Caco-2 (cell line): ENCODE measurements at regions not wholly inside any gene's neighbourhood (a gene's known extent, or its start where the extent isn't known, plus 50 kb on each side); places are given as distances from the start of the nearest gene placed in this dataset.

Experiments used
- BruUV-seq: library from RNA; stranded (reverse); fragments of 400-500 nt; replicated peaks from 2 replicates; lab custom pipeline; 2021; lab: Mats Ljungman, UMichigan
- CTCF ChIA-PET: fragments of 300-600 bp; sonication (Branson Sonifier 250); formaldehyde crosslinking; loops from one replicate; lab custom pipeline; 2022; ENCODE audit warnings: antibody characterized with exemption; lab: Charles Lee
- POLR2A ChIA-PET: fragments of 300-600 bp; sonication (Branson Sonifier 250); formaldehyde crosslinking; loops from one replicate; lab custom pipeline; 2022; ENCODE audit warnings: antibody characterized with exemption; lab: Charles Lee
- DNase-seq, 2 experiments: peaks; one replicate each; pipeline versions ENCODE4 v3.0.0 to v3.0.0-alpha.2; 2020 to 2022
- H3K27me3 ChIP-seq: replicated peaks from 2 replicates; pipeline ENCODE4 v1.6.0; 2011; ENCODE audit warnings: low read length; ENCODE audit not compliant: control insufficient read depth, insufficient read depth
- H3K36me3 ChIP-seq: 2 replicates; pipeline ENCODE4 v1.5.1; 2011; ENCODE audit warnings: low read length; ENCODE audit not compliant: control insufficient read depth, insufficient read depth
- H3K4me1 ChIP-seq: fragments of 250-450 bp; sonication (Bioruptor Pico); 2 replicates; pipeline ENCODE4 v1.5.1; 2020; ENCODE audit warnings: mild to moderate bottlenecking
- H3K4me3 ChIP-seq: 2 replicates; pipeline ENCODE4 v1.5.1; 2011; ENCODE audit warnings: low read depth, mild to moderate bottlenecking, control low read depth, low read length
- H3K9me3 ChIP-seq: fragments of 250-450 bp; sonication (Bioruptor Pico); 2 replicates; pipeline ENCODE4 v1.5.1; 2020; ENCODE audit warnings: mild to moderate bottlenecking, moderate library complexity
- H3K27ac Mint-ChIP-seq: one replicate; pipeline ENCODE4 v1.8.0; 2022; ENCODE audit warnings: mixed read lengths; ENCODE audit not compliant: unreplicated experiment
- H3K27me3 Mint-ChIP-seq: one replicate; pipeline ENCODE4 v1.8.0; 2022; ENCODE audit warnings: mixed read lengths; ENCODE audit not compliant: insufficient read depth, unreplicated experiment
- H3K36me3 Mint-ChIP-seq: one replicate; pipeline ENCODE4 v1.8.0; 2022; ENCODE audit warnings: mild to moderate bottlenecking, mixed read lengths; ENCODE audit not compliant: insufficient read depth, unreplicated experiment
- H3K4me1 Mint-ChIP-seq: one replicate; pipeline ENCODE4 v1.8.0; 2022; ENCODE audit warnings: low read depth, mixed read lengths; ENCODE audit not compliant: unreplicated experiment
- H3K4me3 Mint-ChIP-seq: one replicate; pipeline ENCODE4 v1.8.0; 2022; ENCODE audit warnings: mild to moderate bottlenecking, moderate library complexity, mixed read lengths; ENCODE audit not compliant: unreplicated experiment
- H3K9me3 Mint-ChIP-seq: one replicate; pipeline ENCODE4 v1.8.0; 2022; ENCODE audit warnings: mixed read lengths; ENCODE audit not compliant: unreplicated experiment
- intact Hi-C: fragments of 100-400 bp; cut with micrococcal nuclease; formaldehyde crosslinking; loops from one replicate; pipeline ENCODE4 v1.10.0; 2022; ENCODE audit not compliant: unreplicated experiment
- TF ChIP-seq, protein P1 (sequence below), 2 experiments: fragments of 200-600 bp in 1 of 2; IDR thresholded peaks; 1 replicate in 1 of 2; 2 replicates in 1 of 2; pipeline versions ENCODE4 v1.5.1 to v1.8.0; 2011 to 2022; ENCODE audit warnings: antibody characterized with exemption in 1 of 2, control low read depth in 1 of 2, inconsistent platforms in 1 of 2, low read depth in 1 of 2, low read length in 1 of 2, mild to moderate bottlenecking in 1 of 2, moderate library complexity in 1 of 2; ENCODE audit not compliant: insufficient read depth in 1 of 2, severe bottlenecking in 1 of 2, unreplicated experiment in 1 of 2

DNA sequence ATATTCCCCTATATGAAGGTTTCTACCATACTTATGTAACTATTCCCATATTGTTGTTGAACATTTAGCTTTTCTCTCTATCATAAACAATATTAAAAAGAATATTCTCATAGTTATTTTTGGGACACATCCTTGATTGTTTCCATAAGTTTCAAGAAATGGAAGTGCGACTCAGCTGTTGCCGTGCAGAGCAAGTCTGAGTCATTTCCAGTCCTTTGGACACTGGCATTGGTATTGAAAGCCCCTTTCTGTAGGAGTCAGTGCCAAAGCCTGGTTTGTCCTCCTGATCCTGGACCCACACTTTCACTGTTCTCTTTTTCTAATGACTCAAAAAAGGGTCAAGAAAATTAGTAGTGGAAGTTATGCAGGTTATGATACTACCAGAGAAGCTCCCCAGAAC lies 108.3 kb upstream of the DIAPH2 start:
- Histone ChIP-seq H3K36me3 (no peaks in the 10 kb centered on the region), H3K9me3 (no peaks in the 10 kb centered on the region), H3K4me1 (no peaks in the 10 kb centered on the region), H3K4me3 (no peak overlapping the region), H3K27me3 (no peaks in the 10 kb centered on the region)
- Mint-ChIP-seq H3K4me1 (no peaks in the 10 kb centered on the region), H3K27ac (no peak overlapping the region), H3K27me3 (no peaks in the 10 kb centered on the region), H3K4me3 (no peak overlapping the region), H3K9me3 (no peaks in the 10 kb centered on the region), H3K36me3 (no peaks in the 10 kb centered on the region)
- intact Hi-C loops = no loop called here
- TF ChIP-seq, protein P1, sequence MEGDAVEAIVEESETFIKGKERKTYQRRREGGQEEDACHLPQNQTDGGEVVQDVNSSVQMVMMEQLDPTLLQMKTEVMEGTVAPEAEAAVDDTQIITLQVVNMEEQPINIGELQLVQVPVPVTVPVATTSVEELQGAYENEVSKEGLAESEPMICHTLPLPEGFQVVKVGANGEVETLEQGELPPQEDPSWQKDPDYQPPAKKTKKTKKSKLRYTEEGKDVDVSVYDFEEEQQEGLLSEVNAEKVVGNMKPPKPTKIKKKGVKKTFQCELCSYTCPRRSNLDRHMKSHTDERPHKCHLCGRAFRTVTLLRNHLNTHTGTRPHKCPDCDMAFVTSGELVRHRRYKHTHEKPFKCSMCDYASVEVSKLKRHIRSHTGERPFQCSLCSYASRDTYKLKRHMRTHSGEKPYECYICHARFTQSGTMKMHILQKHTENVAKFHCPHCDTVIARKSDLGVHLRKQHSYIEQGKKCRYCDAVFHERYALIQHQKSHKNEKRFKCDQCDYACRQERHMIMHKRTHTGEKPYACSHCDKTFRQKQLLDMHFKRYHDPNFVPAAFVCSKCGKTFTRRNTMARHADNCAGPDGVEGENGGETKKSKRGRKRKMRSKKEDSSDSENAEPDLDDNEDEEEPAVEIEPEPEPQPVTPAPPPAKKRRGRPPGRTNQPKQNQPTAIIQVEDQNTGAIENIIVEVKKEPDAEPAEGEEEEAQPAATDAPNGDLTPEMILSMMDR (IDR thresholded peaks at IDR 0.05; ENCODE audit: insufficient read depth in 1 of 2, low read depth in 1 of 2, low read length in 1 of 2, severe bottlenecking in 1 of 2, unreplicated experiment in 1 of 2) = no peak
- DNase-seq = no peak
- CTCF ChIA-PET = no interaction called here
- POLR2A ChIA-PET = no interaction called here
- no TSS peak for BruUV-seq

DNA sequence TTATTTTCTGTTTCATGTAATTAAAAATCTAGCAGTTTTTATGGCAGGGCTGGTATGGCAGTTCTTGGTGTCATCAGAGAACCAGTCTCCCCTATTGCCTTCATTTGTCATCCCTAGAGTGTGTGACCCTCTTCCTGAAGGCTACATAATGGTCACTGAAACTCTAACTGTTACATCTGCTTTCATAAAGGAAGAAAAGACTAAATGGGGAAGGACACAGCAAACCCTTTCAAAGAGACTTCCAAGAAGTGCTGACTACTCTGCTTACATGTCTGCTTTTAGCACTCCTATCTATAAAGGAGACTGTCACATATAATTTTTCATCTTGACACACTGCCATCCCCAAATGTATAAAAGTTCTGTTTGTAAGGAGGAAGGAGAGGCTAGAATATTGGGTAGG lies 105.9 kb upstream of the DIAPH2 start:
- no peaks in the 10 kb centered on the region for H3K9me3 Mint-ChIP-seq
- H3K27me3 ChIP-seq = no peaks in the 10 kb centered on the region
- no peak overlapping the region for H3K4me3 ChIP-seq
- TF ChIP-seq, protein P1 (IDR thresholded peaks at IDR 0.05; ENCODE audit: insufficient read depth in 1 of 2, low read depth in 1 of 2, low read length in 1 of 2, severe bottlenecking in 1 of 2, unreplicated experiment in 1 of 2) = no peak
- no peak overlapping the region for H3K4me3 Mint-ChIP-seq
- H3K4me1 Mint-ChIP-seq = peaks cover 7% of the 10 kb centered on the region
- H3K27ac Mint-ChIP-seq = no peak overlapping the region
- intact Hi-C loops = no loop called here
- H3K9me3 ChIP-seq = no peaks in the 10 kb centered on the region
- no peaks in the 10 kb centered on the region for H3K36me3 ChIP-seq
- DNase-seq = no peak
- H3K27me3 Mint-ChIP-seq = no peaks in the 10 kb centered on the region
- H3K4me1 ChIP-seq = no peaks in the 10 kb centered on the region
- BruUV-seq = no TSS peak
- no peaks in the 10 kb centered on the region for H3K36me3 Mint-ChIP-seq
- ChIA-PET CTCF (no interaction called here), POLR2A (no interaction called here)

DNA sequence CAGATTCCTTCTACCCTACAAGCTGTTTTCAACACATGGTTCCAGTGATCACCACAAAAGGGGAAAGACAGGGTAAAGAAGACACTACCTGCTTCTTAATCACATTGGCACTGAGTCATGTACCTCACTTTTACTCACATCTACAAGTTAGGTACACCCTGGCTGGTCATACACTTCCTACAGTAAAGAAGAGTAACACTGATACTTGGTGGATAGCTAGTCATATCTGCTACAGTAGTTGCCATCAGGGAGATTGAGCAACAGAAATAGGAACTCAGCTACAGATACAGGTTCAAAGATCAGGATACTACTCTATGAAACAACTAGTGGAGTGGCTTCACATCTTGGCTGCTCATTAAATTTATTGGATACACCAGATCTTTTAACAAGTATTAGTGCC lies 105.4 kb upstream of the DIAPH2 start:
- no TSS peak for BruUV-seq
- Mint-ChIP-seq H3K4me1 (peaks cover 7% of the 10 kb centered on the region), H3K27me3 (no peaks in the 10 kb centered on the region), H3K9me3 (no peaks in the 10 kb centered on the region), H3K36me3 (no peaks in the 10 kb centered on the region), H3K4me3 (no peak overlapping the region), H3K27ac (no peak overlapping the region)
- Histone ChIP-seq H3K27me3 (no peaks in the 10 kb centered on the region), H3K36me3 (no peaks in the 10 kb centered on the region), H3K9me3 (no peaks in the 10 kb centered on the region), H3K4me1 (no peaks in the 10 kb centered on the region), H3K4me3 (no peak overlapping the region)
- TF ChIP-seq, protein P1 (IDR thresholded peaks at IDR 0.05; ENCODE audit: insufficient read depth in 1 of 2, low read depth in 1 of 2, low read length in 1 of 2, severe bottlenecking in 1 of 2, unreplicated experiment in 1 of 2) = no peak
- intact Hi-C loops = no loop called here
- DNase-seq = no peak
- ChIA-PET CTCF (no interaction called here), POLR2A (no interaction called here)
